ENCODE measurements at regions not wholly inside any gene's neighbourhood (a gene's known extent, or its start where the extent isn't known, plus 50 kb on each side); places are given as distances from the start of the nearest gene placed in this dataset.
"Not testable (repeated sequence)": the region's sequence is repeated elsewhere in the genome, so short reads cannot be mapped to it uniquely, and the experiment has no call there.

- no peak for DNase-seq
Measured at GRCh38 chr6:15132854-15133670, 112.8 kb upstream of the JARID2 start.

DNA sequence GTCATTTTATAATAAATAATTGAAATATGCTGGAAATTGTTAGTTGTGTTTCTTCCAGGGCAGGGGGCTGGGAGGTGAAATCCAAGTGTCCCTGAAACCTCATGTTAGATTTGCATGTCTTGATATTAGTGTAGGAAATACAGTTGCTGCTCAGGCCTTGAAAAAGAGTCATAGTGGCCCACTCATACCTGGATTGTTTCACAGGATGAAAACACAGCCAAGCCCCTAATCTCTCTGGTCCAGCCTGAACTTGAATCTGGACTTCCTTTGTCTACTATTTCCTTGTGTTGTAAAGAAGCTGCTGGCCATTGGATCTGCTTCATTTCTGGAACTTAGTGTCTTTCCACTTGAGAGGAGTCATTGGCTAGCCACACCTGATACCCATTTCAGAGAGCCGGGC lies 108.8 kb upstream of the JARID2 start:
- no peak for DNase-seq

- DNase-seq: no peak
Measured at GRCh38 chr6:15143086-15143485, 102.8 kb upstream of the JARID2 start.

GRCh38 chr6:15143540-15143939 lies 102.3 kb upstream of the JARID2 start:
- DNase-seq: no peak

GRCh38 chr6:15145821-15146220 lies 100.0 kb upstream of the JARID2 start:
- DNase-seq: no peak

- DNase-seq: no peak
Measured at GRCh38 chr6:15147827-15148226, 98.0 kb upstream of the JARID2 start.

- DNase-seq: no peak
Measured at GRCh38 chr6:15148356-15148946, 97.4 kb upstream of the JARID2 start.

- DNase-seq: no peak
Measured at GRCh38 chr6:15150207-15150606, 95.7 kb upstream of the JARID2 start.

DNA sequence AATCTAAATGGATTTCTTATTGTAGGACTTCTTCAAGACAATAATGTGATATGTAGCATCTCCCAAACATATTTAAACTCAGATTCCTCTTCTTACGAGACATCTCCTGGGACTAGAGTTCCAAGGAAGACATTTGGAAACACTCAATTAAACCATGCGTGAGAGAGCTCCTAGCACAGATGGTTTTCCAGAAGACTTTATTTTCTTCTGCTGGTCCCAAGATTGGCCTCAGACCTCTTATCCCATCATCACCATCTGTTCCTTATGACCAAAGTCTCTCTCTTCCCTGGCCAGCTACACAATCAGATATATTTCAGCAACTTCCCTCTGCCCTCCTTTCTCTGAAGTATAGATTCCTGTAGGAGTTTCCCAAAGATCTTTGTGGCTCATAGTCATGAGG lies 93.2 kb upstream of the JARID2 start:
- no peak for DNase-seq

DNA sequence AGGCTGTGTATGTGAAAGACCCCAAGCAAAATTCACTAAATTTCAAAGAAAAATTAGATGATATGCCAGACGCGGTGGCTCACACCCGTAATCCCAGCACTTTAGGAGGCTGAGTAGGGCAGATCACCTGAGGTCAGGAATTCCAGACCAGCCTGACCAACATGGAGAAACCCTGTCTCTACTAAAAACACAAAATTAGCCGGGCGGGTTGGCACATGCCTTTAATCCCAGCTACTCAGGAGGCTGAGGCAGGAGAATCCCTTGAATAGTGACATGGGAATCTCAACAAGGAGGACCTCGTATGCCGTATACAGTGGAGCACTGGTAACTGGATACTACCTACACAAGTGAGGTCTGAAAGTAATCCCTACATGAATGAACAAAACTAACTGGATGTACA lies 92.7 kb upstream of the JARID2 start:
- DNase-seq: no peak

- no peak for DNase-seq
Measured at GRCh38 chr6:15157479-15157878, 88.4 kb upstream of the JARID2 start.

DNA sequence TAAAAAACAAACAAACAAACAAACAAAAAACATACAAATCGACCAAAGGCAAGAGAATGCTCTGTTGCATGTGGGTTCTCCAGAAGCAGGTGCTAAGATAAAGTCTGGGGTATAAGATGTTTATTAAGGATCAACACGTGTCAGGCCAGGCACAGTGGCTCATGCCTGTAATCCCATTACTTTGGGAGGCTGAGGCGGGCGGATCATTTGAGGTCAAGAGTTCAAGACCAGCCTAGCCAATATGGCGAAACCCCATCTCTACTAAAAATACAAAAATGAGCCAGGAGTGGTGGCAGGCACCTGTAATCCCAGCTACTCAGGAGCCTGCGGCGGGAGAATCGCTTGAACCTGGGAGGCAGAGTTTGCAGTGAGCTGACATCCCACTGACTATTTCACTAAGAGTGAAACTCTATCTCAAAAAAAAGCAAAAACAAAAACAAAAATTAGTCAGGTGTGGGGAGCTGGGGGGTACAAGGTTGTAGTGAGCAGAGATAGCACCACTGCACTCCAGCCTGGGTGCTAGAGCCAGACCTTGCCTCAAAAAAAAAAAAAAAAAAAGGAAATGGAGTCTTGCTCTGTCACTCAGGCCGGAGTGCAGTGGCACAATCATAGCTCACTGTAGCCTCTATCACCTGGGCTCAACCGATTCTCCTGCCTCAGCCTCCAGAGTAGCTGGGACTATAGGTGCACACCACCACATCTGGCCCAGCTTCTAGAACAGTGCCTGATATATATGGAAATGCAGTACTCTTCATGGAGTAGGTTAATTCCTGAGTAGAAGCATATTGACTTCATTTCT lies 86.8 kb upstream of the JARID2 start:
- DNase-seq: no peak

DNA sequence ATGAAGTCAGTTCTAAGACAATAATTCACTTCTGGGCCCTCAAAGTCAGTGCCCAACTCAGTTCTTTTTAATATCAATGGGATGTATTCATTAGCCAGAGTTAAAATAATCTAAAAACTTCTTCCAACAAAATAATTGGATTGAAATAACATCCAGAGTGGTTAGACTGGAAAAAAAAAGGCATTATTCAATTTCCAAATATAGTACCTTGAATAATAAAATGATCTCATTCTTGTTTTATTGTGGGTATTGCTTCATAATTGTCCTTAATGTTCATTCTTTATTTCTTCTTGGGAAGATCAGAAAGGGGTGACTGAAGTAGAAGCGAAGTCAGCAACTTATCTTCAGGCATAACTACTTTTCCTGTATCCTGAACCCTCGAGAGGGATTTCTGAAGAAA lies 85.1 kb upstream of the JARID2 start:
- DNase-seq: no peak

DNA sequence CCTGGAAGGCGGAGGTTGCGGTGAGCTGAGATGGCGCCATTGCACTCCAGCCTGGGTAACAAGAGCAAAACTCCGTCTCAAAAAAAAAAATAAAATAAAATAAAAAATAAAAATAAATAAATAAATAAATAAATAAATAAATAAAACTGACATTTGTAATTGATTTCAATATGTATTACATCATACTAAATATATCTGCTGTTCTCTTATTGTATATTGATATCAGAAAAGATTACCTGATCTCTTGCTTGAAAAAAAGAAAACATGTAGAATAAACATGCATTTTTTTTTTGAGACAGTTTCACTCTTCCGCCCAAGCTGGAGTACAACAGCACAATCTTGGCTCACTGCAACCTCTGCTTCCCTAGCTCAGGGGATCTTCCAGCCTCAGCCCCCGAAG lies 81.0 kb upstream of the JARID2 start:
- not testable (repeated sequence) for DNase-seq

DNA sequence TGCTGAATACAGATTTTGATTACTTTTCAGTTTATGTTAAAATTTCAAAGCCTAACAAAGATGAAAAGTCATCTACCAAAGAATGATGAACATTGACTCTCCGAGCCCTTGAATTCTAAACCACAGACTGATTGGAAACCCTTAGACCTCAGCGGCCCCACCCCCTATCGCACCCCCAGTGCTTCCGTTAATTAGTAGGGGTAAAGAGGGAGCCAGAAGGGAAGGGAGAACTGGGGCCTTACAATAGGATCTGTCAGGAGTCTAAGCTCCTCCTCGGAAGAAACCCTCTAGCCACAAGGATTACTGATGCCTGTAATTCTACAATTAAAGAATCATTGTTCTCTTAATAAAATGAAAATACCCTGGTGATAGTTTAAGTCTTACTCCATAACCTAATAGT lies 79.7 kb upstream of the JARID2 start:
- DNase-seq: no peak

DNA sequence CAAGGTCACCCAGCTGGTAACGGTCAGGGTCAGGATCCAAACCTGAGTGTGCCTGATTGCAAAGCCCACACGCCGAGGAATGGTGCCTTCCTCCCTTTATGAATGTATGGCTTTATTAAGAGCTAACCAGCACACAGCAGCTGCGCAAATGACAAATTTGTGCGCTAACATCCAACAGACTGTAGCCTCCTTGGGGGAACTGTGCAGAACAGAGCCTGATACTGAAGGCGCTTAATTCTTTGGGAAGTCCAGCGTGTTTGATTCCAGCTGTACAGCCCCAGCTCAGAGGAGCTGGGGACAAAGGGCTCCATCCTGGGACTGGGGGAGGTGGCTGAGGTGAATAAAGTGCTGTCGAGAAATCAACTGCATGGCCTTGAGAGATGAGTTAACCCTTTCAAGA lies 75.7 kb upstream of the JARID2 start:
- DNase-seq: no peak

- no peak for DNase-seq
Measured at GRCh38 chr6:15171026-15171425, 74.8 kb upstream of the JARID2 start.

DNA sequence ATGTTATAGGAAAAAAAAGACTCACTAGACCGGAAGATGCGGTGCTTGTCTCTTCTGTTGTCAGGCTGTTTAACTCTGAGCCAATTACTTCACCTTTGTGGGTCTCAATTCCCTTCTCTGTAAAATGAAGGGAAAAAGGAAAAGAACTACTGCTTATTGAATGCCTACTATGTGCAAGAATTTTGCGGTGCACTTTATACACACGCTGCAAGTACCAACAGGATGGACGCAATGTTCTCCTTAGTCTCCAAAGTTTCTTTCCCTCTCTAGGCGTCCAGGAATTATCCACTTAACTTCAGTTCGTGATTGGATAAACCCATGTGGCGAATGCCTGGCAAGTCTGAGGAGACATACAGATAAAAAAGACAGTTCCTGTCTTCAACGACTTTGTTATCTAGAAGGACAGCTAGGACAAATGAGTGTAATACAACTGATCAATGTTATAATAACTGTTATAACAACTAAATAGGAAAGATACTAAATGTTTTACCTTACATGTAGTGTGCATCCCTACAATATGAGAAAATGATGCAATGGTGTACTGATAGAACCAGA lies 69.0 kb upstream of the JARID2 start:
- no peak for DNase-seq

- no peak for DNase-seq
Measured at GRCh38 chr6:15183979-15184378, 61.9 kb upstream of the JARID2 start.

DNA sequence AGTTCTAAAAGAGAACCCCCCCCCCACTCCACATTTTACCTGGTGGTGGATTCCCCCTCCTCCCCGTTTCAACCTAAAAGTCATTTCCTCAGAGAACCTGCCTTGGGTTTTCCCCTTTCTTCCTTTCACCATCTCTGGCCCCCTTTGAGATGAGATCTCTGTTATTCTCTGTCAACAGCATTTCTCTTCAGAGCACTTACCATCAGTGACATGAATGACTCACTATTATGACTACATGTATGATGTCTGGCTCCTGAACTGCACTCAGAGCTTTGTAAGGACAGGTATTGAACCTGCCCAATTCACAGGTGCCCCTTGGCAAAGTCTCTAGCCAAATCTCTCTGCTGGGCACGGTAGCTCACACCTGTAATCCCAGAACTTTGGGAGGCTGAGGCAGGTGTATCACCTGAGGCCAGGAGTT lies 61.4 kb upstream of the JARID2 start:
- no peak for DNase-seq

GRCh38 chr6:15185111-15185510 lies 60.8 kb upstream of the JARID2 start:
- not testable (repeated sequence) for DNase-seq

DNA sequence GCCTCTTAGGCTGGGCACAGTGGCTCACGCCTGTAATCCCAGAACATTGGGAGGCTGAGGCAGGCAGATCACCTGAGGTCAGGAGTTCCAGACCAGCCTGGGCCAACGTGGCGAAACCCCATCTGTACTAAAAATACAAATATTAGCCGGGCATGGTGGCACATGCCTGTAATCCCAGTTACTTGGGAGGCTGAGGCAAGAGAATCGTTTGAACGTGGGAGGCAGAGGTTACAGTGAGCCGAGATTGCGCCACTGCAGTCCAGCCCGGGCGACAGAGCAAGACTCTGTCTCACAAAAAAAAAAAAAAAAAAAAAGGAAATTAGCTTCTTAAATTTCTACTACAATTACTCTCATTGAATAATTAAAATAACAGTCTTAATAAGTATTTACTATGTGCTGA lies 52.4 kb upstream of the JARID2 start:
- not testable (repeated sequence) for DNase-seq

DNA sequence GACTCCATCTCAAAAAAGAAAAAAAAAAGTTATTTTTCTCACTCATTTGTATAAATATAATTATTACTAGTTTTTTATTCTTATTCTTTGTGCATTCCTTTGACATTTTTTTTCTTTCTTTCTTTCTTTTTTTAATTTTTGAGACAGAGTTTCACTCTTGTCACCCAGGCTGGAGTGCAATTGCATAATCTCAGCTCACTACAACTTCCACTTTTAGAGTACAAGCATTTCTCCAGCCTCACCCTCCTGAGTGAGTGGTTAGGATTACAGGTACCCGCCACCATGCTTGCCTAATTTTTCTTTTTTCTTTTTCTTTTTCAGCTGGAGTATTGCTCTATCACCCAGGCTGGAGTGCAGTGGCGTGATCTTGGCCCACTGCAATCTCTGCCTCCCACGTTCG lies 51.4 kb upstream of the JARID2 start:
- no peak for DNase-seq
